Kidney capillary endothelial cell (primary cell): ENCODE measurements at regions not wholly inside any gene's neighbourhood (a gene's known extent, or its start where the extent isn't known, plus 50 kb on each side); places are given as distances from the start of the nearest gene placed in this dataset.
"Not testable (repeated sequence)": the region's sequence is repeated elsewhere in the genome, so short reads cannot be mapped to it uniquely, and the experiment has no call there.

Experiments
- DNase-seq: peaks from one replicate; pipeline ENCODE4 v3.0.0-alpha.2; 2018; ENCODE audit warnings: low spot score

DNA sequence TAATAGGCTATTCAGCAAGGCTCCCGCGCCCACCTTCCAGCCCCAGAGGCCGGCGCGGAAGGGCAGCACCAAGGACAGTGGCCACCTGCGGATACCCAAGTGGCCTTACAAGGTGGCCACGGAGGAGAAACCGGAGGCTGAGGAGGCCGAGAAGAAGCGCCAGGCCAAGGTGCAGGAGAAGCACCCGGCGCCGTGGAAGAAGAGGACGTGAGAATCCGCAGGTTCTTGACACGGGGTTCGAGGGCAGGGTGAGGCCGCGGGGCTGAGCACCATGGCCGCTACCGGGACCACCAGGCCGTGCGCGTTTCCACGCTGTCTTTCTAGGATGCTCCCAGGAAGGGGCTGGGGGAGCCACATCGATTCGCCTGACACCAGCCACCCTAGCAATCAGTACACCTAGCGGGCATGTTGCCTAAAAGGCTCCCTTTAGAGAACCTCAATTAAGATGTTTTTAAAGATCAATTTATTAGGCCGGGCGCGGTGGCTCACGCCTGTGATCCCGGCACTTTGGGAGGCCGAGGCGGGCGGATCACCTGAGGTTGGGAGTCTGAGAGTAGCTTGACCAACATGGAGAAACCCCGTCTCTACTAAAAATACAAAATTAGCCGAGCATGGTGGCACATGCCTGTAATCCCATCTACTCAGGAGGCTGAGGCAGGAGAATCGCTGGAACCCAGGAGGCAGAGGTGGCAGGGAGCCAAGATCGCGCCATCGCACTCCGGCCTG lies 134.3 kb upstream of the OR4C13 start:
- DNase-seq = not testable (repeated sequence)

GRCh38 chr11:49823188-49823587 lies 129.0 kb upstream of the OR4C13 start:
- not testable (repeated sequence) for DNase-seq

DNA sequence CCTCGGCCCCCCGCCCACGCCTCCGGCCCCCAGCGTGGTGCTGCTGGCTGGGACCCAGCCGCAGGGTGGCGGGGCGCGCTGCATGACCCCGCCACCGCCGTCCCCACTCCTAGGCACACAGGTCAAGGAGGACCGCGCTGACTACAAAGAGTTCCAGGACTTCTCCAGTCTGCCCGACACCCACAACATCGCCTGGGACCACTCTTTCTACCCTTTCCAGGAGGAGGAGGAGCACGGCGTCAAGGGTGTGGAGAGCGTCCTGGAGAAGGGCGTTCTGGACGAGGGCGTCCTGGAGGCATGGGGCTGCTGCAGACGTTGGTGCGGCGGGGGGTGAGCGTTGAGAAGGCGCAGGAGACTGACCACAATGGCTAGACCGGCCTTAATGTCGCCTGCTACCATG lies 101.7 kb upstream of the OR4C13 start:
- DNase-seq = not testable (repeated sequence)

GRCh38 chr11:49851511-49851910 lies 100.7 kb upstream of the OR4C13 start:
- DNase-seq = no peak

GRCh38 chr11:49851971-49852389 lies 100.2 kb upstream of the OR4C13 start:
- no peak for DNase-seq

GRCh38 chr11:49888875-49889274 lies 63.3 kb upstream of the OR4C13 start:
- DNase-seq = not testable (repeated sequence)

DNA sequence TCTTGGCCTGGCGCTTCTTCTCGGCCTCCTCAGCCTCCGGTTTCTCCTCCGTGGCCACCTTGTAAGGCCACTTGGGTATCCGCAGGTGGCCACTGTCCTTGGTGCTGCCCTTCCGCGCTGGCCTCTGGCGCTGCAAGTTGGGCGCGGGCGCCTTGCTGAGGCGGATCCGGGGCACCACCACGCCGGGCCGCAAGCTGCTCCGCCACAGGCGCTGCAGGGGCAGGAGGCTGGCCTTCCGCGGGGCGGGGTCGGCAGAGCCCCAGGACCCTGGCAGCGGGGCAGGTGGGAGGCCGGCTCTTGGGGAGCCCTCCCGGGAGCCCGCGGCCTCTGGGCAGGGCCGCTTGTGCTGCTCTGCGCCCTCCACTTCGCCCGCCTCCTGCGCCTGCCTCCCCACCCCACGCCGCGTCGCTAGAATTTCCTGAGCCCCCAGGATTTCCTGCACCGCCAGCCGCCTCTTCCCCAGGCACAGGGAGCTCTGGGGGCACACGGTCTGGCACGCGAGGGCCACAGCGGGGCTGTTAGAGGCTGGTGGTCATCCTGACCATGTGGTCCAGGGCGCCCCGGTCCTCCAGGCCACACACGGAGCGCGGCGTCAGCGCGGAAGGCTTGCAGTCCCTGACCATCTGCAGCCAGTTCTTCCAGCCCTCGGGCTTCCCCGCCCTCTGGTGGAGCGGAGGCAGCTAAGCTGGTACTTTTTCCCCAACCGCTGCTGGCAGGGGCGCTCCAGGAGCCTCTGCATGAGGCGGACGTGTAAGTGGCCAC lies 60.1 kb upstream of the OR4C13 start:
- not testable (repeated sequence) for DNase-seq

GRCh38 chr11:49893442-49893841 lies 58.7 kb upstream of the OR4C13 start:
- not testable (repeated sequence) for DNase-seq
